COLO829 (cell line): ENCODE measurements at regions not wholly inside any gene's neighbourhood (a gene's known extent, or its start where the extent isn't known, plus 50 kb on each side); places are given as distances from the start of the nearest gene placed in this dataset.

Source experiments
- DNase-seq: peaks from one replicate; pipeline ENCODE4 v3.0.0; 2012; ENCODE audit warnings: low spot score

DNA sequence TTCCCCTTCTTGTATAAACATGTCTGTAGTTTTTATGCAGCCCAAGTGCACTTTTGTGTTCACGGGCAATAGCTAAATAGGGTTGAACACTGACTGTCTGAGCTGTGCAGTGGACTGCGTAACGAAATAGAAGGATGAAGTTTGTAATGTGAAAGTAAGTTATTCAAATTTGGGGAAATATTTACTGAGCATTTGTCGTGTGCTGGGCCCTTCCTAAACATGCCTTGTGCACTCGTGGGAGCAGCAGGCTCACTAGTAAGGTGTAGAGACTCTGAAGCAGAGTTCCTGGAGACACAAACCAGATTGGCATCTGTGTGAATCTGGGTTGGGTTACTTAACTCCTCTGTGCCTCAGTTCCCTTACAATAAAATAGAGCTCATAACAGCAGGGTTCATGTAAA, 51.7 kb upstream of the C1QTNF7 start:
- DNase-seq, result no peak

- no peak for DNase-seq
Measured at GRCh38 chr4:15376594-15376993, 51.2 kb upstream of the C1QTNF7 start.
